Peyer's patch (tissue), 4 donors: ENCODE measurements at regions not wholly inside any gene's neighbourhood (a gene's known extent, or its start where the extent isn't known, plus 50 kb on each side); places are given as distances from the start of the nearest gene placed in this dataset.

Experiments used
- POLR2A ChIP-seq, 2 donors: fragments of 450-650 bp; IDR thresholded peaks; one replicate each; pipeline ENCODE4 v1.5.1; 2017; ENCODE audit warnings: antibody characterized with exemption in 2 of 2, mild to moderate bottlenecking in 2 of 2, moderate library complexity in 2 of 2
- TF ChIP-seq, protein P1 (sequence below), 6 experiments: fragments of 450-650 bp in 4 of 6; fragments of 200-600 bp in 2 of 6; sonication (generic) in 1 of 6; IDR thresholded peaks; one replicate each; pipeline ENCODE4 v1.5.1; 2017 to 2019; ENCODE audit warnings: antibody characterized with exemption in 6 of 6, mild to moderate bottlenecking in 3 of 6, moderate library complexity in 1 of 6

DNA sequence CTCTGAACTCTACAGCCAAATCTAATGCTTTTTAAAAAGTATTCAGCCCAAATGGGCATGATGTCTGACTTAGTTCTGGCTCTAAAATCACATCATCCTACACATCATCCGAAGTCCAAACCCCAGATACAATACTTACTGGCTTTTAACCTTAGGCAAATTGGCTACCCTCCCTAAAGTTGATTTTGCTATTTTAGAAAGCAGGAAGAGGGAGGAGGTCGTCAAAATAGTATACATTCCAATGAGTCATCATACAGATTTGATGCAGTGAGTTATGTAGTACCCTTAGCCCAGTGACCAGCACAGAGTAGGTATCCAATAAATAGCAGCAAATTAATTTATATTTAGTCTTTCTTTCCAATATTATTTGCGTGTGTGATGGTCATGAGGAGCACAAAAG is 582.0 kb upstream of the TUSC1 start:
- TF ChIP-seq, protein P1, sequence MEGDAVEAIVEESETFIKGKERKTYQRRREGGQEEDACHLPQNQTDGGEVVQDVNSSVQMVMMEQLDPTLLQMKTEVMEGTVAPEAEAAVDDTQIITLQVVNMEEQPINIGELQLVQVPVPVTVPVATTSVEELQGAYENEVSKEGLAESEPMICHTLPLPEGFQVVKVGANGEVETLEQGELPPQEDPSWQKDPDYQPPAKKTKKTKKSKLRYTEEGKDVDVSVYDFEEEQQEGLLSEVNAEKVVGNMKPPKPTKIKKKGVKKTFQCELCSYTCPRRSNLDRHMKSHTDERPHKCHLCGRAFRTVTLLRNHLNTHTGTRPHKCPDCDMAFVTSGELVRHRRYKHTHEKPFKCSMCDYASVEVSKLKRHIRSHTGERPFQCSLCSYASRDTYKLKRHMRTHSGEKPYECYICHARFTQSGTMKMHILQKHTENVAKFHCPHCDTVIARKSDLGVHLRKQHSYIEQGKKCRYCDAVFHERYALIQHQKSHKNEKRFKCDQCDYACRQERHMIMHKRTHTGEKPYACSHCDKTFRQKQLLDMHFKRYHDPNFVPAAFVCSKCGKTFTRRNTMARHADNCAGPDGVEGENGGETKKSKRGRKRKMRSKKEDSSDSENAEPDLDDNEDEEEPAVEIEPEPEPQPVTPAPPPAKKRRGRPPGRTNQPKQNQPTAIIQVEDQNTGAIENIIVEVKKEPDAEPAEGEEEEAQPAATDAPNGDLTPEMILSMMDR (IDR thresholded peaks at IDR 0.05), result no peak
- no peak for TF ChIP-seq POLR2A (IDR thresholded peaks at IDR 0.05)
